Smooth muscle cell (in vitro differentiated cells): ENCODE measurements at regions not wholly inside any gene's neighbourhood (a gene's known extent, or its start where the extent isn't known, plus 50 kb on each side); places are given as distances from the start of the nearest gene placed in this dataset.

ENCODE experiments used
- DNase-seq: peaks from one replicate; lab custom pipeline; 2025; ENCODE audit not compliant: unreplicated experiment; lab: John Stamatoyannopoulos, UW
- H2AFZ ChIP-seq: fragments of 200-600 bp; sonication (generic); 2 replicates; pipeline ENCODE4 v1.6.0; 2016; ENCODE audit warnings: antibody characterized with exemption, low read depth, mild to moderate bottlenecking
- H3F3A ChIP-seq: fragments of 200-600 bp; sonication (generic); 2 replicates; pipeline ENCODE4 v1.6.0; 2017; ENCODE audit warnings: antibody characterized with exemption, low read depth
- H3K27ac ChIP-seq: fragments of 200-600 bp; sonication (generic); 2 replicates; pipeline ENCODE4 v1.5.1; 2016; ENCODE audit warnings: low read depth, mild to moderate bottlenecking
- H3K27me3 ChIP-seq: fragments of 200-600 bp; sonication (generic); 2 replicates; pipeline ENCODE4 v1.6.1; 2016; ENCODE audit warnings: low read depth, mild to moderate bottlenecking
- H3K36me3 ChIP-seq: fragments of 200-600 bp; sonication (generic); 2 replicates; pipeline ENCODE4 v1.5.1; 2016; ENCODE audit warnings: low read depth
- H3K4me1 ChIP-seq: fragments of 200-600 bp; sonication (generic); 2 replicates; pipeline ENCODE4 v1.5.1; 2016; ENCODE audit warnings: low read depth
- H3K4me2 ChIP-seq: fragments of 200-600 bp; sonication (generic); 2 replicates; pipeline ENCODE4 v1.6.0; 2016; ENCODE audit warnings: mild to moderate bottlenecking
- H3K4me3 ChIP-seq: fragments of 200-600 bp; sonication (generic); 2 replicates; pipeline ENCODE4 v1.5.1; 2016; ENCODE audit warnings: mild to moderate bottlenecking
- H3K79me2 ChIP-seq: fragments of 200-600 bp; sonication (generic); 2 replicates; pipeline ENCODE4 v1.6.0; 2016; ENCODE audit warnings: low read depth, mild to moderate bottlenecking
- H3K9ac ChIP-seq: fragments of 200-600 bp; sonication (generic); 2 replicates; pipeline ENCODE4 v1.6.0; 2016; ENCODE audit warnings: low read depth
- H3K9me3 ChIP-seq: fragments of 200-600 bp; sonication (generic); replicated peaks from 2 replicates; pipeline ENCODE4 v1.5.1; 2016; ENCODE audit warnings: low read depth
- H4K20me1 ChIP-seq: fragments of 200-600 bp; sonication (generic); 2 replicates; pipeline ENCODE4 v1.6.0; 2016; ENCODE audit warnings: low read depth
- whole genome bisulfite sequencing: methylation state at CpG from one replicate; pipeline ENCODE4 v1.1.7; 2016; ENCODE audit warnings: low lambda C conversion rate; 5-methylcytosine and 5-hydroxymethylcytosine counted together
- TF ChIP-seq, protein P1 (sequence below): fragments of 200-600 bp; sonication (generic); IDR thresholded peaks from 2 replicates; pipeline ENCODE4 v1.5.1; 2017; ENCODE audit warnings: borderline replicate concordance, mild to moderate bottlenecking, antibody characterized with exemption; ENCODE audit not compliant: insufficient read depth, poor library complexity, severe bottlenecking

- 66% methylated on average over 2 of the region's 2 CpGs for WGBS
- Histone ChIP-seq H3K9me3 (no peaks in the 10 kb centered on the region), H3K27me3 (no peaks in the 10 kb centered on the region), H3K79me2 (no peaks in the 10 kb centered on the region), H3K36me3 (no peaks in the 10 kb centered on the region), H3K4me1 (peaks cover 5% of the 10 kb centered on the region), H3F3A (no peaks in the 10 kb centered on the region), H2AFZ (no peak overlapping the region), H3K4me3 (no peak overlapping the region), H3K4me2 (no peak overlapping the region), H4K20me1 (no peaks in the 10 kb centered on the region), H3K9ac (no peak overlapping the region), H3K27ac (no peak overlapping the region)
- DNase-seq, result no peak
- TF ChIP-seq, protein P1, sequence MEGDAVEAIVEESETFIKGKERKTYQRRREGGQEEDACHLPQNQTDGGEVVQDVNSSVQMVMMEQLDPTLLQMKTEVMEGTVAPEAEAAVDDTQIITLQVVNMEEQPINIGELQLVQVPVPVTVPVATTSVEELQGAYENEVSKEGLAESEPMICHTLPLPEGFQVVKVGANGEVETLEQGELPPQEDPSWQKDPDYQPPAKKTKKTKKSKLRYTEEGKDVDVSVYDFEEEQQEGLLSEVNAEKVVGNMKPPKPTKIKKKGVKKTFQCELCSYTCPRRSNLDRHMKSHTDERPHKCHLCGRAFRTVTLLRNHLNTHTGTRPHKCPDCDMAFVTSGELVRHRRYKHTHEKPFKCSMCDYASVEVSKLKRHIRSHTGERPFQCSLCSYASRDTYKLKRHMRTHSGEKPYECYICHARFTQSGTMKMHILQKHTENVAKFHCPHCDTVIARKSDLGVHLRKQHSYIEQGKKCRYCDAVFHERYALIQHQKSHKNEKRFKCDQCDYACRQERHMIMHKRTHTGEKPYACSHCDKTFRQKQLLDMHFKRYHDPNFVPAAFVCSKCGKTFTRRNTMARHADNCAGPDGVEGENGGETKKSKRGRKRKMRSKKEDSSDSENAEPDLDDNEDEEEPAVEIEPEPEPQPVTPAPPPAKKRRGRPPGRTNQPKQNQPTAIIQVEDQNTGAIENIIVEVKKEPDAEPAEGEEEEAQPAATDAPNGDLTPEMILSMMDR, result no peak
These were observed 91.5 kb upstream of the PDE1C start for GRCh38 chr7:32161708-32162107.

GRCh38 chr7:32158751-32159745, 88.8 kb upstream of the PDE1C start:
- no peak for DNase-seq
- Histone ChIP-seq H3F3A (no peaks in the 10 kb centered on the region), H3K79me2 (no peaks in the 10 kb centered on the region), H3K4me2 (no peak overlapping the region), H4K20me1 (no peaks in the 10 kb centered on the region), H3K27ac (no peak overlapping the region), H2AFZ (no peak overlapping the region), H3K36me3 (no peaks in the 10 kb centered on the region), H3K27me3 (no peaks in the 10 kb centered on the region), H3K4me3 (no peak overlapping the region), H3K4me1 (peaks cover 5% of the 10 kb centered on the region), H3K9ac (no peak overlapping the region), H3K9me3 (no peaks in the 10 kb centered on the region)
- 86% methylated on average over 4 of the region's 4 CpGs for WGBS
- TF ChIP-seq, protein P1, result no peak

DNA sequence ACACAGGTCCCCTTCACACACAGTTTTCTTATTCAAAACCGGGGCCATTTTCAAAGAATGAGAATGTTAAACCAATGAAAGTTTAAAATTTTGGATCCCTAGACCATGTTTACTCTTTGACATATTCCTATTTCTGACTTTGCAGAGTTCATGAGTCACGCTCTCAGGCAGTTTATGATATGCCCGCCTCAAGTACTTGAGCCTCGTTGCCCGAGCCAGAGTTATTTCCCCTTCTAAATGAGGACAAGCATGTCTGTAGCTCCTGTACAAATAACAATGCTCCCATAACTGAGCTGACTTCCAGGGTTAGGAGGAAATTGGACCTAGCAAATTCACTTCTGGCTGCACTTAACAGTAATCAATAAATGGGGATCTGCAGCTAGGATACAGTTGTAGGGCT, 87.9 kb upstream of the PDE1C start:
- no peak overlapping the region for H3K27ac ChIP-seq
- no peaks in the 10 kb centered on the region for H3K79me2 ChIP-seq
- 73% methylated on average over 5 of the region's 5 CpGs for WGBS
- no peaks in the 10 kb centered on the region for H3K36me3 ChIP-seq
- no peak overlapping the region for H3K9ac ChIP-seq
- DNase-seq, result no peak
- H3F3A ChIP-seq, result no peaks in the 10 kb centered on the region
- H4K20me1 ChIP-seq, result no peaks in the 10 kb centered on the region
- peaks cover 5% of the 10 kb centered on the region for H3K4me1 ChIP-seq
- no peak overlapping the region for H2AFZ ChIP-seq
- H3K4me3 ChIP-seq, result no peak overlapping the region
- H3K9me3 ChIP-seq, result no peaks in the 10 kb centered on the region
- TF ChIP-seq, protein P1, result no peak
- no peak overlapping the region for H3K4me2 ChIP-seq
- H3K27me3 ChIP-seq, result no peaks in the 10 kb centered on the region
